Skeletal muscle satellite cell (primary cell): ENCODE measurements at regions not wholly inside any gene's neighbourhood (a gene's known extent, or its start where the extent isn't known, plus 50 kb on each side); places are given as distances from the start of the nearest gene placed in this dataset.

Experiments used
- H3K27me3 ChIP-seq: 2 replicates; pipeline ENCODE4 v1.7.0; 2013; ENCODE audit warnings: low read length; ENCODE audit not compliant: control insufficient read depth, insufficient read depth
- H3K36me3 ChIP-seq: 2 replicates; pipeline ENCODE4 v1.7.0; 2013; ENCODE audit warnings: mild to moderate bottlenecking, control low read depth, low read length; ENCODE audit not compliant: insufficient read depth
- H3K4me1 ChIP-seq: 2 replicates; pipeline ENCODE4 v1.7.0; 2013; ENCODE audit warnings: low read length; ENCODE audit not compliant: control insufficient read depth, insufficient read depth
- H3K4me2 ChIP-seq: 2 replicates; pipeline ENCODE4 v1.7.0; 2013; ENCODE audit warnings: mild to moderate bottlenecking, low read length
- H3K4me3 ChIP-seq: 2 replicates; pipeline ENCODE4 v1.7.0; 2013; ENCODE audit warnings: low read length
- H3K9ac ChIP-seq: 2 replicates; pipeline ENCODE4 v1.7.0; 2013; ENCODE audit warnings: mild to moderate bottlenecking, low read depth, low read length, moderate library complexity
- H3K9me3 ChIP-seq: replicated peaks from 2 replicates; pipeline ENCODE4 v1.7.0; 2013; ENCODE audit warnings: mild to moderate bottlenecking, control low read depth, low read length

- Histone ChIP-seq H3K4me2 (no peak overlapping the region), H3K9me3 (no peaks in the 10 kb centered on the region), H3K36me3 (no peaks in the 10 kb centered on the region), H3K4me3 (no peak overlapping the region), H3K4me1 (no peaks in the 10 kb centered on the region), H3K27me3 (no peaks in the 10 kb centered on the region), H3K9ac (no peak overlapping the region)
Observed at GRCh38 chr11:104541701-104542100, 356.6 kb downstream of the CASP12 start.

GRCh38 chr11:104538313-104538712, 359.9 kb downstream of the CASP12 start:
- no peak overlapping the region for H3K4me2 ChIP-seq
- no peak overlapping the region for H3K9ac ChIP-seq
- H3K4me3 ChIP-seq = no peak overlapping the region
- no peaks in the 10 kb centered on the region for H3K27me3 ChIP-seq
- no peaks in the 10 kb centered on the region for H3K9me3 ChIP-seq
- no peaks in the 10 kb centered on the region for H3K36me3 ChIP-seq
- peaks cover 15% of the 10 kb centered on the region for H3K4me1 ChIP-seq

- Histone ChIP-seq H3K4me1 (peaks cover 20% of the 10 kb centered on the region), H3K9ac (no peak overlapping the region), H3K36me3 (no peaks in the 10 kb centered on the region), H3K4me3 (no peak overlapping the region), H3K27me3 (no peaks in the 10 kb centered on the region), H3K9me3 (no peaks in the 10 kb centered on the region), H3K4me2 (peak overlapping the region; percentile 48)
Observed at GRCh38 chr11:104534278-104534677, 364.0 kb downstream of the CASP12 start.

GRCh38 chr11:104531894-104532293, 366.4 kb downstream of the CASP12 start:
- Histone ChIP-seq H3K4me2 (no peak overlapping the region), H3K9ac (no peak overlapping the region), H3K4me1 (peaks cover 20% of the 10 kb centered on the region), H3K36me3 (no peaks in the 10 kb centered on the region), H3K27me3 (no peaks in the 10 kb centered on the region), H3K9me3 (no peaks in the 10 kb centered on the region), H3K4me3 (no peak overlapping the region)

- no peaks in the 10 kb centered on the region for H3K36me3 ChIP-seq
- no peaks in the 10 kb centered on the region for H3K9me3 ChIP-seq
- H3K27me3 ChIP-seq = no peaks in the 10 kb centered on the region
Observed at GRCh38 chr11:104531075-104531474, 367.1 kb upstream of the PDGFD start.

GRCh38 chr11:104529906-104530305, 366.0 kb upstream of the PDGFD start:
- Histone ChIP-seq H3K4me2 (no peak overlapping the region), H3K4me3 (no peak overlapping the region), H3K9ac (no peak overlapping the region), H3K27me3 (no peaks in the 10 kb centered on the region), H3K9me3 (no peaks in the 10 kb centered on the region), H3K36me3 (no peaks in the 10 kb centered on the region), H3K4me1 (peaks cover 17% of the 10 kb centered on the region)

More at GRCh38 chr11:104531075-104531474, 367.1 kb upstream of the PDGFD start:
- no peak overlapping the region for H3K9ac ChIP-seq
- H3K4me3 ChIP-seq = no peak overlapping the region
- peaks cover 20% of the 10 kb centered on the region for H3K4me1 ChIP-seq
- H3K4me2 ChIP-seq = no peak overlapping the region

GRCh38 chr11:104529213-104529612, 365.3 kb upstream of the PDGFD start:
- no peak overlapping the region for H3K4me2 ChIP-seq
- H3K4me1 ChIP-seq = peaks cover 11% of the 10 kb centered on the region
- no peaks in the 10 kb centered on the region for H3K36me3 ChIP-seq
- no peak overlapping the region for H3K9ac ChIP-seq
- H3K4me3 ChIP-seq = no peak overlapping the region
- no peaks in the 10 kb centered on the region for H3K9me3 ChIP-seq
- no peaks in the 10 kb centered on the region for H3K27me3 ChIP-seq

GRCh38 chr11:104526006-104526405, 362.1 kb upstream of the PDGFD start:
- Histone ChIP-seq H3K36me3 (no peaks in the 10 kb centered on the region), H3K27me3 (no peaks in the 10 kb centered on the region), H3K4me3 (no peak overlapping the region), H3K9ac (no peak overlapping the region), H3K9me3 (no peaks in the 10 kb centered on the region), H3K4me1 (peaks cover 5% of the 10 kb centered on the region), H3K4me2 (no peak overlapping the region)

GRCh38 chr11:104525416-104525815, 361.5 kb upstream of the PDGFD start:
- no peak overlapping the region for H3K9ac ChIP-seq
- H3K4me3 ChIP-seq = no peak overlapping the region
- no peaks in the 10 kb centered on the region for H3K36me3 ChIP-seq
- peaks cover 5% of the 10 kb centered on the region for H3K4me1 ChIP-seq
- no peaks in the 10 kb centered on the region for H3K27me3 ChIP-seq
- H3K4me2 ChIP-seq = no peak overlapping the region
- no peaks in the 10 kb centered on the region for H3K9me3 ChIP-seq

GRCh38 chr11:104524254-104524653, 360.3 kb upstream of the PDGFD start:
- H3K4me1 ChIP-seq = no peaks in the 10 kb centered on the region
- no peaks in the 10 kb centered on the region for H3K27me3 ChIP-seq
- H3K36me3 ChIP-seq = no peaks in the 10 kb centered on the region
- H3K9me3 ChIP-seq = no peaks in the 10 kb centered on the region
- no peak overlapping the region for H3K9ac ChIP-seq
- no peak overlapping the region for H3K4me2 ChIP-seq
- no peak overlapping the region for H3K4me3 ChIP-seq

- Histone ChIP-seq H3K36me3 (no peaks in the 10 kb centered on the region), H3K9ac (no peak overlapping the region), H3K4me3 (no peak overlapping the region), H3K4me2 (no peak overlapping the region), H3K9me3 (no peaks in the 10 kb centered on the region), H3K27me3 (no peaks in the 10 kb centered on the region), H3K4me1 (no peaks in the 10 kb centered on the region)
Observed at GRCh38 chr11:104523611-104524010, 359.7 kb upstream of the PDGFD start.

- Histone ChIP-seq H3K9ac (no peak overlapping the region), H3K4me3 (no peak overlapping the region), H3K27me3 (no peaks in the 10 kb centered on the region)
Observed at GRCh38 chr11:104522650-104523049, 358.7 kb upstream of the PDGFD start.

More at GRCh38 chr11:104522650-104523049, 358.7 kb upstream of the PDGFD start:
- Histone ChIP-seq H3K36me3 (no peaks in the 10 kb centered on the region), H3K4me2 (no peak overlapping the region), H3K4me1 (no peaks in the 10 kb centered on the region), H3K9me3 (no peaks in the 10 kb centered on the region)
